ENCODE measurements at regions not wholly inside any gene's neighbourhood (a gene's known extent, or its start where the extent isn't known, plus 50 kb on each side); places are given as distances from the start of the nearest gene placed in this dataset.

DNA sequence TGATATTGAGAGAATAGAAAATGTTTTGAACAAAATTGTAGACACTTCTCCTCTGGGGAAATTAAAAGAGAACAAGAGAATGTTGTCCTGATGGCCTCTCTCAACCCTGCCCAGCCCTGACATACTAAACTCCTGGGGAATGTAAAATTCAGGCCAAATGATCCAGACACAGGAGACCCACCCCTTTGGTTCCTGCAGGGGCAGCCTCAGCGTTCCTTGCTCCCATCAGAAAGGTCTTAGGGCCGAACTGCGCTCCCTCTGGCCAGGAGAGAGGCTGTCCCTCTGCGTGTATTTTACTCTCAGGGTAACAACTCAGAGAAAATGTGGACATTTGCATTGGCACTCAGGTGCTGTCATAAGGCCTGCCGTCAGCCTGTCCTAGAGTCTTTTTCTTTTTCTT, 616.3 kb upstream of the KLF4 start:
- TF ChIP-seq, protein P1, sequence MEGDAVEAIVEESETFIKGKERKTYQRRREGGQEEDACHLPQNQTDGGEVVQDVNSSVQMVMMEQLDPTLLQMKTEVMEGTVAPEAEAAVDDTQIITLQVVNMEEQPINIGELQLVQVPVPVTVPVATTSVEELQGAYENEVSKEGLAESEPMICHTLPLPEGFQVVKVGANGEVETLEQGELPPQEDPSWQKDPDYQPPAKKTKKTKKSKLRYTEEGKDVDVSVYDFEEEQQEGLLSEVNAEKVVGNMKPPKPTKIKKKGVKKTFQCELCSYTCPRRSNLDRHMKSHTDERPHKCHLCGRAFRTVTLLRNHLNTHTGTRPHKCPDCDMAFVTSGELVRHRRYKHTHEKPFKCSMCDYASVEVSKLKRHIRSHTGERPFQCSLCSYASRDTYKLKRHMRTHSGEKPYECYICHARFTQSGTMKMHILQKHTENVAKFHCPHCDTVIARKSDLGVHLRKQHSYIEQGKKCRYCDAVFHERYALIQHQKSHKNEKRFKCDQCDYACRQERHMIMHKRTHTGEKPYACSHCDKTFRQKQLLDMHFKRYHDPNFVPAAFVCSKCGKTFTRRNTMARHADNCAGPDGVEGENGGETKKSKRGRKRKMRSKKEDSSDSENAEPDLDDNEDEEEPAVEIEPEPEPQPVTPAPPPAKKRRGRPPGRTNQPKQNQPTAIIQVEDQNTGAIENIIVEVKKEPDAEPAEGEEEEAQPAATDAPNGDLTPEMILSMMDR (IDR thresholded peaks at IDR 0.05) = no peak
- TF ChIP-seq POLR2A (IDR thresholded peaks at IDR 0.05) = no peak
